UCSD-AML1 (cell line): ENCODE measurements at regions not wholly inside any gene's neighbourhood (a gene's known extent, or its start where the extent isn't known, plus 50 kb on each side); places are given as distances from the start of the nearest gene placed in this dataset.

ENCODE experiments used
- DNase-seq: peaks from one replicate; lab custom pipeline; 2025; ENCODE audit not compliant: unreplicated experiment; lab: John Stamatoyannopoulos, UW

- DNase-seq = no peak
Observed at GRCh38 chr4:123919576-123920098, 523.0 kb downstream of the SPRY1 start.

GRCh38 chr4:123921339-123921738, 524.7 kb downstream of the SPRY1 start:
- DNase-seq = no peak

- no peak for DNase-seq
Observed at GRCh38 chr4:123922847-123923246, 526.3 kb downstream of the SPRY1 start.

- DNase-seq = no peak
Observed at GRCh38 chr4:123924536-123924935, 527.9 kb downstream of the SPRY1 start.

- DNase-seq = no peak
Observed at GRCh38 chr4:123929565-123929964, 533.0 kb downstream of the SPRY1 start.

- no peak for DNase-seq
Observed at GRCh38 chr4:123930996-123931395, 534.4 kb downstream of the SPRY1 start.

- DNase-seq = no peak
Observed at GRCh38 chr4:123934096-123934495, 537.5 kb downstream of the SPRY1 start.

GRCh38 chr4:123936621-123937043, 540.0 kb downstream of the SPRY1 start:
- no peak for DNase-seq

- no peak for DNase-seq
Observed at GRCh38 chr4:123937581-123937980, 541.0 kb downstream of the SPRY1 start.

- DNase-seq = no peak
Observed at GRCh38 chr4:123939621-123940020, 543.0 kb downstream of the SPRY1 start.

GRCh38 chr4:123940604-123941003, 544.0 kb downstream of the SPRY1 start:
- DNase-seq = no peak

GRCh38 chr4:123941306-123941705, 544.7 kb downstream of the SPRY1 start:
- DNase-seq = no peak

GRCh38 chr4:123943976-123944375, 547.4 kb downstream of the SPRY1 start:
- DNase-seq = no peak

GRCh38 chr4:123945301-123945700, 548.7 kb downstream of the SPRY1 start:
- no peak for DNase-seq

- no peak for DNase-seq
Observed at GRCh38 chr4:123950530-123950929, 553.9 kb downstream of the SPRY1 start.

- DNase-seq = no peak
Observed at GRCh38 chr4:123952530-123953274, 556.1 kb downstream of the SPRY1 start.

GRCh38 chr4:123953566-123953965, 557.0 kb downstream of the SPRY1 start:
- no peak for DNase-seq

- DNase-seq = no peak
Observed at GRCh38 chr4:123954220-123954619, 557.6 kb downstream of the SPRY1 start.

GRCh38 chr4:123955167-123955800, 558.7 kb downstream of the SPRY1 start:
- DNase-seq = no peak

GRCh38 chr4:123956204-123956603, 559.6 kb downstream of the SPRY1 start:
- DNase-seq = no peak

GRCh38 chr4:123966990-123967769, 570.6 kb downstream of the SPRY1 start:
- DNase-seq = no peak

- DNase-seq = no peak
Observed at GRCh38 chr4:123972031-123972430, 575.4 kb downstream of the SPRY1 start.
